HG03045 (cell line): ENCODE measurements at regions not wholly inside any gene's neighbourhood (a gene's known extent, or its start where the extent isn't known, plus 50 kb on each side); places are given as distances from the start of the nearest gene placed in this dataset.

Experiments
- ATAC-seq: cut with Tn5 transposase; IDR thresholded peaks from one replicate; pipeline ENCODE4 v1.9.1; 2021; ENCODE audit warnings: mild to moderate bottlenecking, moderate library complexity; ENCODE audit not compliant: unreplicated experiment

GRCh38 chr18:47550611-47551010, 299.2 kb upstream of the SKOR2 start:
- no peak for ATAC-seq

- no peak for ATAC-seq
Measured at GRCh38 chr18:47549021-47549540, 297.6 kb upstream of the SKOR2 start.

GRCh38 chr18:47547539-47548202, 296.2 kb upstream of the SKOR2 start:
- ATAC-seq = no peak

- ATAC-seq = no peak
Measured at GRCh38 chr18:47545613-47546012, 294.2 kb upstream of the SKOR2 start.

- no peak for ATAC-seq
Measured at GRCh38 chr18:47543080-47543479, 291.6 kb upstream of the SKOR2 start.

- ATAC-seq = no peak
Measured at GRCh38 chr18:47542551-47542950, 291.1 kb upstream of the SKOR2 start.

- no peak for ATAC-seq
Measured at GRCh38 chr18:47531717-47532116, 280.3 kb upstream of the SKOR2 start.

GRCh38 chr18:47530695-47531094, 279.2 kb upstream of the SKOR2 start:
- no peak for ATAC-seq

GRCh38 chr18:47528343-47528742, 276.9 kb upstream of the SKOR2 start:
- no peak for ATAC-seq

GRCh38 chr18:47526147-47526546, 274.7 kb upstream of the SKOR2 start:
- ATAC-seq = no peak

GRCh38 chr18:47522359-47522758, 270.9 kb upstream of the SKOR2 start:
- ATAC-seq = no peak

GRCh38 chr18:47520263-47520662, 268.8 kb upstream of the SKOR2 start:
- ATAC-seq = no peak

- no peak for ATAC-seq
Measured at GRCh38 chr18:47519706-47520105, 268.2 kb upstream of the SKOR2 start.

- no peak for ATAC-seq
Measured at GRCh38 chr18:47519277-47519676, 267.8 kb upstream of the SKOR2 start.

- ATAC-seq = no peak
Measured at GRCh38 chr18:47513614-47514013, 262.2 kb upstream of the SKOR2 start.

- ATAC-seq = no peak
Measured at GRCh38 chr18:47512726-47513435, 261.4 kb upstream of the SKOR2 start.

GRCh38 chr18:47512056-47512455, 260.6 kb upstream of the SKOR2 start:
- no peak for ATAC-seq

- ATAC-seq = no peak
Measured at GRCh38 chr18:47510831-47511230, 259.4 kb upstream of the SKOR2 start.

- no peak for ATAC-seq
Measured at GRCh38 chr18:47507651-47508050, 256.2 kb upstream of the SKOR2 start.

- no peak for ATAC-seq
Measured at GRCh38 chr18:47506897-47507296, 255.4 kb upstream of the SKOR2 start.

GRCh38 chr18:47501946-47502345, 250.5 kb upstream of the SKOR2 start:
- no peak for ATAC-seq

GRCh38 chr18:47500930-47501329, 249.5 kb upstream of the SKOR2 start:
- ATAC-seq = no peak
